Kidney glomerular epithelial cell (primary cell): ENCODE measurements at regions not wholly inside any gene's neighbourhood (a gene's known extent, or its start where the extent isn't known, plus 50 kb on each side); places are given as distances from the start of the nearest gene placed in this dataset.

Source experiments
- DNase-seq: peaks from one replicate; lab custom pipeline; 2025; lab: John Stamatoyannopoulos, UW

DNA sequence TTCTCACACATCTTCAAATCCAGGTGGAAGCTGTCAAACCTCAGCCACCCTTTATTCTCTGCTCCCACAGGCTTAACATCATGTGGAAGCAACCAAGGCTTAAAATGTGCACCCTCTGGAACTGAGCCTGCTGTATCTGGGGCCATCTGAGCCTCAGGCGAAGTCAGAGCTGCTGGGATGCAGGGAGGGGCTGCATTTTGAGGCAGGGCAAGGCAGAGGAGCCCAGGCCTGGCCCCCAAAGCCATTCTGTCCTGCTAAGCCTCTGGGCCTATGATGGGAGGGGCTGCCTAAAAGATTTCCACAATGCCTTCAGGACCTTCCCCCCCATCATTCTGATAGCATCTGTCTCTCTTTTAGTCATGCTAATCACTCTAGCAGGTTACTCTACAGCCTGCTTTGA lies 51.7 kb upstream of the COBL start:
- no peak for DNase-seq

DNA sequence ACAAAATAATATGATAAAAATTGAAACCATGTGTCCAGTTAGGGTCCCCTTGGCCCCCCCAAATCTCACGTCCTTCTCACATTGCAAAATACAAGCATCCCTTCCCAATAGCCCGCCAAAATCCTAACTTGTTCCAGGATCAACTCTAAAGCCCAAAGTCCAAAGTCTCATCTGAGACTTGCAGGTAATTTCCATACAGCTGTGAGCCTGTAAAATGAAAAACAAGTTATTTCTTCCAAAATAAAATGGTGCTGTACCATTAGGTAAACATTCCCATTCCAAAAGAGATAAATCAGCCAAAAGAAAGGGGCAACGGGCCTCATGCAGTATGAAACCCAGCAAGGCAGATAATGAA lies 51.0 kb upstream of the COBL start:
- no peak for DNase-seq

- peak; percentile 41 for DNase-seq
Observed at GRCh38 chr7:51366930-51367613, 50.5 kb upstream of the COBL start.
